HFFc6 (cell line): ENCODE measurements at regions not wholly inside any gene's neighbourhood (a gene's known extent, or its start where the extent isn't known, plus 50 kb on each side); places are given as distances from the start of the nearest gene placed in this dataset.

ENCODE experiments used
- DNase-seq: peaks from one replicate; pipeline ENCODE4 v3.0.0-alpha.2; 2018
- H3K27ac Mint-ChIP-seq: 2 replicates; pipeline ENCODE4 v1.8.0; 2020; ENCODE audit warnings: mild to moderate bottlenecking, mixed read lengths
- H3K27me3 Mint-ChIP-seq: 2 replicates; pipeline ENCODE4 v1.8.0; 2021; ENCODE audit warnings: mild to moderate bottlenecking, moderate library complexity, mixed read lengths; ENCODE audit not compliant: insufficient read depth
- H3K36me3 Mint-ChIP-seq: 2 replicates; pipeline ENCODE4 v1.8.0; 2021; ENCODE audit warnings: low read depth, mixed read lengths
- H3K4me1 Mint-ChIP-seq: 2 replicates; pipeline ENCODE4 v1.8.0; 2020; ENCODE audit warnings: low read depth, mixed read lengths
- H3K4me3 Mint-ChIP-seq: 2 replicates; pipeline ENCODE4 v1.8.0; 2020; ENCODE audit warnings: mild to moderate bottlenecking, moderate library complexity, mixed read lengths
- H3K9me3 Mint-ChIP-seq: 2 replicates; pipeline ENCODE4 v1.8.0; 2020; ENCODE audit warnings: mild to moderate bottlenecking, mixed read lengths
- TF ChIP-seq, protein P1 (sequence below): fragments of 200-600 bp; sonication (generic); IDR thresholded peaks from 2 replicates; pipeline ENCODE4 v1.5.0; 2021; ENCODE audit warnings: antibody characterized with exemption, mild to moderate bottlenecking

DNA sequence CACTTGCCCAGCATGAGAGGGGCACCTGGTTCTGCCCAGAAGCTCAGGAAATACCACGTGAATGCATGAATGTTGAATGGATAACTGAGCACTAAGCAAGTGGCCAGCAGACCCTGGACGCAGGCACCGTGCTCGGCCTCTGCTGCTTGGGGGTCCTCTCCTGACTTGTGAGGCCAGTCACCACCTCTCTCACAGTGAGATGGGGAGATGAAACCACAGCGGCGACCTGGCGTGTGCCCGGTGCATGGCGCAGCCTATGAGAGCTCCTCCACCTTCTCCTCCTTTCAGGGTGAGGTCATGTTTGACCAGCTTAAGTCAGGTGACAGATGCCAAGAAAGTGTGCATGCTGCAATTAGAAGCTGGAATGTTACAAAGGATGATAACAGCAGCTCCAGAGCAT, 75.5 kb downstream of the HMX1 start:
- Mint-ChIP-seq H3K4me1 (no peaks in the 10 kb centered on the region), H3K27ac (no peak overlapping the region), H3K9me3 (peaks cover 7% of the 10 kb centered on the region; the same call in 1 of the 2 replicates), H3K4me3 (no peak overlapping the region), H3K36me3 (no peaks in the 10 kb centered on the region), H3K27me3 (peaks cover 6% of the 10 kb centered on the region)
- DNase-seq, result no peak
- TF ChIP-seq, protein P1, sequence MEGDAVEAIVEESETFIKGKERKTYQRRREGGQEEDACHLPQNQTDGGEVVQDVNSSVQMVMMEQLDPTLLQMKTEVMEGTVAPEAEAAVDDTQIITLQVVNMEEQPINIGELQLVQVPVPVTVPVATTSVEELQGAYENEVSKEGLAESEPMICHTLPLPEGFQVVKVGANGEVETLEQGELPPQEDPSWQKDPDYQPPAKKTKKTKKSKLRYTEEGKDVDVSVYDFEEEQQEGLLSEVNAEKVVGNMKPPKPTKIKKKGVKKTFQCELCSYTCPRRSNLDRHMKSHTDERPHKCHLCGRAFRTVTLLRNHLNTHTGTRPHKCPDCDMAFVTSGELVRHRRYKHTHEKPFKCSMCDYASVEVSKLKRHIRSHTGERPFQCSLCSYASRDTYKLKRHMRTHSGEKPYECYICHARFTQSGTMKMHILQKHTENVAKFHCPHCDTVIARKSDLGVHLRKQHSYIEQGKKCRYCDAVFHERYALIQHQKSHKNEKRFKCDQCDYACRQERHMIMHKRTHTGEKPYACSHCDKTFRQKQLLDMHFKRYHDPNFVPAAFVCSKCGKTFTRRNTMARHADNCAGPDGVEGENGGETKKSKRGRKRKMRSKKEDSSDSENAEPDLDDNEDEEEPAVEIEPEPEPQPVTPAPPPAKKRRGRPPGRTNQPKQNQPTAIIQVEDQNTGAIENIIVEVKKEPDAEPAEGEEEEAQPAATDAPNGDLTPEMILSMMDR, result no peak

DNA sequence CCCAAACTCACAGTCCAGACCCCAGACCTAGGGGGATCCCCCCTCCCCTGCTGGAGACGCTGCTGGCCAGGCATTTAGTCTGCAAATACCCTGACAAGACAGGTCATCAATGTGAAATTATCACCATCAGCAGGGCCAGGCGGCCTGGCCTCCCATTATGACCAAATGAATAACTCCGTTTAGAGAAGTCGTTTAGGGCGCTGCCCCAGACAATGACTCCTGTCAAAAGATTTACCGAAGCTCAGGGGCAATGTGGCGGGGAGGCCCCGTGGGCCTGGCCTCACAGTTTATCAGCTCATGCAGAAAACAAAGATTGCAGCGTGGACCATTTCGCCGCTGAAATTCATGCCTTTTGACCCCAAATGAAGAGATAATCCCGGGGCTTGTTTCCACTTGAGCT, 76.5 kb downstream of the HMX1 start:
- Mint-ChIP-seq H3K36me3 (no peaks in the 10 kb centered on the region), H3K27me3 (peaks cover 6% of the 10 kb centered on the region), H3K4me3 (no peak overlapping the region), H3K27ac (no peak overlapping the region), H3K9me3 (peaks cover 7% of the 10 kb centered on the region; the same call in 1 of the 2 replicates), H3K4me1 (no peaks in the 10 kb centered on the region)
- TF ChIP-seq, protein P1, result no peak
- DNase-seq, result no peak

DNA sequence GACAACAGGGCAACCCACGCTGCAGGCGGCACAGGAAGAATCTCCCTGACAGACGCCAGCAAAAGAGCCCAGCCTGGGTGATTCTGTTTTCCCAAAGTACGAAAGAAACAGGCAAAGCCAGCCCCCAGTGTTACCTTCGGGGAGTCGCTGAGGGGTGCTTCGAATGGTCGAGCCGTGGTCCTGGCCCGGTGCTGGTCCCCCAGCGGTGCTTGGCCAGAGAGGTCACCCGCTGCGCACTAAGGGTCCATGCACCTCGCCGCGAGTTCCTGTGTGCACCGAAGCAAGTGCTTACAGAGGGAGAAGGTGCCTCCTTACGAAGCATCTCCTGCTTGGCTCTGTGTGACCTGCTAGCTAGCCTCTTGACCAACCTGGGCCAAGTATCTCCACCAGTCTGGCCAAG, 77.1 kb downstream of the HMX1 start:
- no peaks in the 10 kb centered on the region for H3K36me3 Mint-ChIP-seq
- H3K27ac Mint-ChIP-seq, result no peak overlapping the region
- no peaks in the 10 kb centered on the region for H3K4me1 Mint-ChIP-seq
- no peak overlapping the region for H3K4me3 Mint-ChIP-seq
- H3K27me3 Mint-ChIP-seq, result peaks cover 6% of the 10 kb centered on the region
- no peak for DNase-seq
- TF ChIP-seq, protein P1, result no peak
- H3K9me3 Mint-ChIP-seq, result peaks cover 7% of the 10 kb centered on the region; the same call in 1 of the 2 replicates

DNA sequence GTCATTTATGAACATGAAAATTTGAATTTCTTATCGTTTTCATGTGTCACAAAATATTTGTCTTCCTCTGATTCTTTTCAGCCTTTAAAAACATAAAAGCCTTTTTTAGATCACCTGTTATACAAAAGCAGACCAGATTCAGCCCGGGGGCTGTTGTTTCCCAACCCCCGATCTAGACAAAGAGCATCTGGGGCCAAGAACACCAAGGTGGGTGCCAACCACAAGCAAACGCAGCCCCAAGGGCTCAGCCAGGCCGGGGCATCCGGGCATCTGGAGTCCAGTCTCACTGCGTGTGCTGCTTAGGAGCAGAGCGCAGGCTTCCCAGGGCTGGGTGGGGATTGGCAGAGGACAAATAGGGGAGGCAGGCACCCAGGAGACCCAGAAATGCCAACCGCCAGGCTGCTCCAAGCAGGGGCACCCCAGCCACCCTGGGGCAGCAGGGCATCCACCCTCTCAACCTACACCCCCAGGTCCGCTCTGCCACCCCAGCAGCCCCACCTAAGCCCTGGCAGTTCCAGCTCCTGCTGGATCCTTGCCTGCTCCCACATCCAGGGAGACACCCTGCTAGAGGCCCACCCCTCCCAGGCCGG, 78.0 kb downstream of the HMX1 start:
- no peak for DNase-seq
- peaks cover 7% of the 10 kb centered on the region; the same call in 1 of the 2 replicates for H3K9me3 Mint-ChIP-seq
- no peak overlapping the region for H3K4me3 Mint-ChIP-seq
- H3K27ac Mint-ChIP-seq, result no peak overlapping the region
- TF ChIP-seq, protein P1, result no peak
- no peaks in the 10 kb centered on the region for H3K36me3 Mint-ChIP-seq
- H3K4me1 Mint-ChIP-seq, result no peaks in the 10 kb centered on the region
- H3K27me3 Mint-ChIP-seq, result peaks cover 6% of the 10 kb centered on the region

DNA sequence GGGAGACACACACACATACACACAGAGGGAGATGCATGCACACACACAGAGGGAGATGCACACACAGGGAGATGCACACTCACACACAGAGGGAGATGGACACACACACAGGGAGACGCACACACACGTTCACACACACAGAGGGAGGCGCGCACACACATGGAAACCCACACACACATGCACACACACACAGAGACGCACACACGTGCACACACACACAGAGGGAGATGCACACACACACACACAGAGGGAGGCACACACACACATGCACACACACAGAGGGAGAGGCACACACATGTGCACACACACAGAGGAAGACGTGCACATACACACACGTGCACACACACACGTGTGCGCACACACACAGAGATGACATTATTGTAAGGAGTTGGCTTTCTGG, 79.1 kb downstream of the HMX1 start:
- no peak for DNase-seq
- Mint-ChIP-seq H3K27me3 (peaks cover 6% of the 10 kb centered on the region), H3K4me1 (no peaks in the 10 kb centered on the region), H3K9me3 (peaks cover 12% of the 10 kb centered on the region; the same call in 1 of the 2 replicates), H3K36me3 (no peaks in the 10 kb centered on the region), H3K4me3 (no peak overlapping the region), H3K27ac (no peak overlapping the region)
- TF ChIP-seq, protein P1, result no peak

DNA sequence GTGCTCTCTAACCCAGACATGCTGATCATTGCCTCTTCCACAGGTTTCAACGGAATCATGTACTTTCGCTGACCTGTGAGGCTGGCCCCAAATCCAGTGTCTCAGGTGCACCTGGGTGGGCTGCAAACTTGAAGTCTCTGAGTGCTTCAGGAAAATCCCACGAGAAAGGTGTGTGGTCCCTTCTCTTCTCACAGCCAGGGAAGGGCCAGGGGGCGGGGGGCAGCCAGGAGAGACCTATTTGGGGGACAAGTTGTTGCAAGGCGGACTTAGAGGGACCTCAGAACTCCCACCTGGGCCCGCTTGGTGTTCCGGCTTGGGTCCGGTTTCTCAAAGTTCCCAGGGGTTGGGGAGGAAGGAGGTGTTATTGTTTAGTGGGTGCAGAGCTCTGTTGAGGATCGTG, 80.0 kb downstream of the HMX1 start:
- Mint-ChIP-seq H3K4me3 (no peak overlapping the region), H3K36me3 (no peaks in the 10 kb centered on the region), H3K4me1 (no peaks in the 10 kb centered on the region), H3K27ac (no peak overlapping the region), H3K9me3 (peaks cover 16% of the 10 kb centered on the region; the same call in 1 of the 2 replicates), H3K27me3 (peaks cover 6% of the 10 kb centered on the region)
- no peak for DNase-seq
- TF ChIP-seq, protein P1, result no peak
